Right lobe of liver (tissue), 6 donors: ENCODE measurements at regions not wholly inside any gene's neighbourhood (a gene's known extent, or its start where the extent isn't known, plus 50 kb on each side); places are given as distances from the start of the nearest gene placed in this dataset.

Source experiments
- ATAC-seq, 4 donors: fragments of 200-7000 bp; cut with Tn5 transposase; one replicate each; pipeline ENCODE4 v1.9.1; 2020; ENCODE audit warnings: mild to moderate bottlenecking in 4 of 4, moderate library complexity in 4 of 4
- DNase-seq, 3 donors: peaks; one replicate each; pipeline ENCODE4 v3.0.0-alpha.2; 2020
- H3K27ac ChIP-seq, 3 donors: fragments of 200-600 bp; one replicate each; pipeline ENCODE4 v1.8.0; 2022
- H3K27me3 ChIP-seq, 2 donors: fragments of 200-600 bp; one replicate each; pipeline ENCODE4 v1.8.0; 2022
- H3K36me3 ChIP-seq, 4 donors: fragments of 200-600 bp; sonication (generic) in 1 of 4; one replicate each; pipeline versions ENCODE4 v1.5.1 to v1.8.0; 2017 to 2022; ENCODE audit warnings: control low read depth in 1 of 4
- H3K4me1 ChIP-seq, 4 donors: fragments of 200-600 bp; sonication (generic) in 1 of 4; one replicate each; pipeline versions ENCODE4 v1.5.1 to v1.8.0; 2017 to 2022; ENCODE audit warnings: control low read depth in 1 of 4
- H3K4me3 ChIP-seq, 3 donors: fragments of 200-600 bp; one replicate each; pipeline ENCODE4 v1.8.0; 2022
- H3K9me3 ChIP-seq, 4 donors: fragments of 200-600 bp; sonication (generic) in 1 of 4; one replicate each; pipeline versions ENCODE4 v1.5.1 to v1.8.0; 2017 to 2022; ENCODE audit warnings: control low read depth in 1 of 4
- CTCF ChIP-seq, 4 donors: fragments of 200-600 bp in 3 of 4; fragments of 450-650 bp in 1 of 4; IDR thresholded peaks; one replicate each; pipeline versions ENCODE4 v1.5.1 to v1.8.0; 2016 to 2022; ENCODE audit warnings: antibody characterized with exemption in 4 of 4, mild to moderate bottlenecking in 2 of 4
- POLR2A ChIP-seq: fragments of 450-650 bp; IDR thresholded peaks from one replicate; pipeline ENCODE4 v1.6.1; 2017; ENCODE audit warnings: antibody characterized with exemption, mild to moderate bottlenecking
- WGBS: methylation state at CpG from one replicate; pipeline ENCODE4 v1.1.6; 2018; ENCODE audit warnings: low coverage, low lambda C conversion rate; ENCODE audit not compliant: insufficient coverage; ENCODE audit errors: missing lambda C conversion rate; 5-methylcytosine and 5-hydroxymethylcytosine counted together
- intact Hi-C, 2 donors: fragments of 100-400 bp; cut with DNase I; formaldehyde crosslinking; loops; one replicate each; pipeline versions ENCODE4 v1.11.2 to v1.14.1; 2022
- donor health status: DM: no; HTN: yes; CAD: no.
- donor health status: DM: no; HTN: no; CAD: no.
- donor health status: DM: no; HTN: no; CAD: no.
- donor health status: DM: no; HTN: yes; CAD: no.
- donor health status: DM: no; HTN: yes; CAD: no.

GRCh38 chr2:149901231-149901859 is 313.8 kb upstream of the MMADHC start:
- no peak for ATAC-seq
- H3K4me1 ChIP-seq = no peaks in the 10 kb centered on the region
- H3K9me3 ChIP-seq = no peaks in the 10 kb centered on the region
- no peaks in the 10 kb centered on the region for H3K27me3 ChIP-seq
- no peak for DNase-seq
- H3K36me3 ChIP-seq = no peaks in the 10 kb centered on the region
- intact Hi-C loops = no loop called here
- no peak overlapping the region for H3K4me3 ChIP-seq
- TF ChIP-seq POLR2A = no peak
- WGBS = 100% methylated on average over 3 of the region's 4 CpGs
- no peak overlapping the region for H3K27ac ChIP-seq

GRCh38 chr2:149899390-149899789 is 311.8 kb upstream of the MMADHC start:
- no peaks in the 10 kb centered on the region for H3K27me3 ChIP-seq
- WGBS = 100% methylated on average over 2 of the region's 2 CpGs
- peaks cover 0 to 8% (median 0%) of the 10 kb centered on the region in 4 donors for H3K4me1 ChIP-seq
- H3K36me3 ChIP-seq = no peaks in the 10 kb centered on the region
- intact Hi-C loops = no loop called here
- no peak overlapping the region for H3K4me3 ChIP-seq
- DNase-seq (no peak), ATAC-seq (no peak)
- no peaks in the 10 kb centered on the region for H3K9me3 ChIP-seq
- H3K27ac ChIP-seq = no peak overlapping the region
- no peak for TF ChIP-seq POLR2A

GRCh38 chr2:149894760-149895159 is 307.2 kb upstream of the MMADHC start:
- peak in 2 of 4 donors; percentile 12 to 16 for ATAC-seq

GRCh38 chr2:149894226-149894625 is 306.7 kb upstream of the MMADHC start:
- ATAC-seq = peak; percentile 86 to 96 (median 93)
- H3K4me1 ChIP-seq = peaks cover 0 to 14% (median 3%) of the 10 kb centered on the region in 4 donors
- WGBS = 13% methylated on average over 1 of the region's 1 CpG

More at GRCh38 chr2:149894760-149895159, 307.2 kb upstream of the MMADHC start:
- no peaks in the 10 kb centered on the region for H3K36me3 ChIP-seq
- H3K4me1 ChIP-seq = peaks cover 0 to 14% (median 3%) of the 10 kb centered on the region in 4 donors
- DNase-seq = no peak
- no peak overlapping the region for H3K4me3 ChIP-seq
- no peaks in the 10 kb centered on the region for H3K9me3 ChIP-seq
- intact Hi-C loops = no loop called here
- H3K27ac ChIP-seq = no peak overlapping the region
- H3K27me3 ChIP-seq = no peaks in the 10 kb centered on the region
- 65% methylated on average over 2 of the region's 5 CpGs for whole genome bisulfite sequencing
- TF ChIP-seq CTCF (IDR thresholded peaks at IDR 0.05) = no peak
- TF ChIP-seq POLR2A = no peak

GRCh38 chr2:149892563-149892962 is 305.0 kb upstream of the MMADHC start:
- no peak overlapping the region for H3K4me3 ChIP-seq
- no peak for DNase-seq
- no peaks in the 10 kb centered on the region for H3K9me3 ChIP-seq
- no peaks in the 10 kb centered on the region for H3K27me3 ChIP-seq
- TF ChIP-seq CTCF (IDR thresholded peaks at IDR 0.05) (no peak), POLR2A (no peak)
- 89% methylated on average over 1 of the region's 1 CpG for WGBS
- ATAC-seq = no peak
- H3K4me1 ChIP-seq = peaks cover 0 to 14% (median 3%) of the 10 kb centered on the region in 4 donors
- intact Hi-C loops = no loop called here
- no peaks in the 10 kb centered on the region for H3K36me3 ChIP-seq
- no peak overlapping the region for H3K27ac ChIP-seq

More at GRCh38 chr2:149894226-149894625, 306.7 kb upstream of the MMADHC start:
- TF ChIP-seq CTCF (IDR thresholded peaks at IDR 0.05) (no peak), POLR2A (no peak)
- no peaks in the 10 kb centered on the region for H3K9me3 ChIP-seq
- H3K27me3 ChIP-seq = no peaks in the 10 kb centered on the region
- H3K27ac ChIP-seq = peak overlapping the region in 2 of 3 donors; percentile 54 to 64
- intact Hi-C loops = no loop called here
- H3K4me3 ChIP-seq = no peak overlapping the region
- DNase-seq = peak in 1 of 3 donors; percentile 48
- no peaks in the 10 kb centered on the region for H3K36me3 ChIP-seq
